ENCODE measurements at regions not wholly inside any gene's neighbourhood (a gene's known extent, or its start where the extent isn't known, plus 50 kb on each side); places are given as distances from the start of the nearest gene placed in this dataset.

GRCh38 chr11:80898910-80899309, 1458.1 kb upstream of the TENM4 start:
- no peak for DNase-seq

- no peak for DNase-seq
Observed at GRCh38 chr11:80886684-80887083, 1445.9 kb upstream of the TENM4 start.

GRCh38 chr11:80873310-80873999, 1432.6 kb upstream of the TENM4 start:
- no peak for DNase-seq

GRCh38 chr11:80872116-80872728, 1431.4 kb upstream of the TENM4 start:
- no peak for DNase-seq

- no peak for DNase-seq
Observed at GRCh38 chr11:80868831-80869230, 1428.0 kb upstream of the TENM4 start.

GRCh38 chr11:80862011-80862410, 1421.2 kb upstream of the TENM4 start:
- no peak for DNase-seq

GRCh38 chr11:80861193-80861592, 1420.4 kb upstream of the TENM4 start:
- no peak for DNase-seq

- no peak for DNase-seq
Observed at GRCh38 chr11:80860632-80861031, 1419.8 kb upstream of the TENM4 start.

- no peak for DNase-seq
Observed at GRCh38 chr11:80856066-80856465, 1415.2 kb upstream of the TENM4 start.

GRCh38 chr11:80855426-80855825, 1414.6 kb upstream of the TENM4 start:
- DNase-seq = no peak

GRCh38 chr11:80849253-80849652, 1408.4 kb upstream of the TENM4 start:
- no peak for DNase-seq

- DNase-seq = no peak
Observed at GRCh38 chr11:80846979-80847378, 1406.1 kb upstream of the TENM4 start.

GRCh38 chr11:80846442-80846841, 1405.6 kb upstream of the TENM4 start:
- no peak for DNase-seq

GRCh38 chr11:80844110-80844819, 1403.4 kb upstream of the TENM4 start:
- no peak for DNase-seq

GRCh38 chr11:80843266-80843974, 1402.6 kb upstream of the TENM4 start:
- no peak for DNase-seq

- DNase-seq = no peak
Observed at GRCh38 chr11:80842246-80842645, 1401.4 kb upstream of the TENM4 start.

GRCh38 chr11:80841675-80842074, 1400.8 kb upstream of the TENM4 start:
- DNase-seq = no peak

- DNase-seq = no peak
Observed at GRCh38 chr11:80838153-80838552, 1397.3 kb upstream of the TENM4 start.

- no peak for DNase-seq
Observed at GRCh38 chr11:80837051-80837450, 1396.2 kb upstream of the TENM4 start.

- DNase-seq = no peak
Observed at GRCh38 chr11:80831374-80831773, 1390.5 kb upstream of the TENM4 start.

GRCh38 chr11:80827781-80828180, 1387.0 kb upstream of the TENM4 start:
- DNase-seq = no peak

GRCh38 chr11:80826808-80827207, 1386.0 kb upstream of the TENM4 start:
- no peak for DNase-seq

- DNase-seq = no peak
Observed at GRCh38 chr11:80822308-80822707, 1381.5 kb upstream of the TENM4 start.

- no peak for DNase-seq
Observed at GRCh38 chr11:80819271-80819670, 1378.4 kb upstream of the TENM4 start.

All from activated gamma-delta T cell (primary cell).